HG03108 (cell line): ENCODE measurements at regions not wholly inside any gene's neighbourhood (a gene's known extent, or its start where the extent isn't known, plus 50 kb on each side); places are given as distances from the start of the nearest gene placed in this dataset.

Experiments used
- ATAC-seq: cut with Tn5 transposase; IDR thresholded peaks from one replicate; pipeline ENCODE4 v1.9.1; 2021; ENCODE audit warnings: moderate library complexity; ENCODE audit not compliant: unreplicated experiment

DNA sequence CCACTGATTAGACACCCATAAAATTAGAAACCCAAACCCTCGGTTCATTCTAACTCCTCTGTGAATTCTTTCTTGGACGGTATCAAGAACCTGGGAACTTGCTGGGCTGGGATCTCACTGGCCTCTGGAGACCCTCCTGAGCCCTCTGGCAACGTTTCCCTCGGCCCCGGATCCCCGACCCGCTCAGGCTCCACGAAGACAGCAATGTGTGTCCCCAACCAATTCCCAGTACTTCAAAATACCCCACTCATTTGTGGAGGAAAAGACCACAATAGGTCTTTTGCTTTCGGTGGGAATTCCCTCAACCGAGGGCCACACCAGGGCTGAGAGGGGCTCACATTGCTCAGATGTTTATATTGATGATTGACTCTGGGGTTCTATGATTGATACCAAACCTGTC, 117.9 kb upstream of the PRR20G start:
- ATAC-seq: no peak

DNA sequence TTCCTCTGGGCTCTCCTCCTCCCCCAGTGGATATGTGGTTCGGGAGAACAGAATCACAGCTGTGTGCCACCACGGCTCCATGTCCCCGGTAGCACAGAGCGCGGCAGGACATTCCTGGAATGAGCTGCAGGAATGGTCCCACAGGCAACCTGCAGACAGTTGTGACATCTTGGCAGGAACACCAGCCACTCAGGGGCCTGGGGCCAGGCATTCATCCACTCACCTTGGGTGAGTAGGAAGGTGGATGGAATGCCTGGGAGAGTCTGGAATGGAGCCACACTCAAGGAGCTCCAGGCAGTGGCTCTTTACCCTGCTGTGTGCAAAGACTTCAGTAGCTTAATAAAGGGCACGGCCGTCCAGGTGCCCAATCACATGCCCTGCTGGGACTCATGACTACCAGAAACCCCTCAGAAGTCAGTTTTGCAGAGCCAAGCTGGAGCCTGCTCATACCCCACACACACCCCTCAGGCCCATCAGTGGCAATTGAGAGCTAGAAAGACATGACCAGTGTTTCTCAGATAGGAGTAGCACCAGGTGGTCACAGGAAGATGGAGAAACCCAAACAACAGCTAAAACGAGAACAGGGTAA, 117.3 kb upstream of the PRR20G start:
- no peak for ATAC-seq

DNA sequence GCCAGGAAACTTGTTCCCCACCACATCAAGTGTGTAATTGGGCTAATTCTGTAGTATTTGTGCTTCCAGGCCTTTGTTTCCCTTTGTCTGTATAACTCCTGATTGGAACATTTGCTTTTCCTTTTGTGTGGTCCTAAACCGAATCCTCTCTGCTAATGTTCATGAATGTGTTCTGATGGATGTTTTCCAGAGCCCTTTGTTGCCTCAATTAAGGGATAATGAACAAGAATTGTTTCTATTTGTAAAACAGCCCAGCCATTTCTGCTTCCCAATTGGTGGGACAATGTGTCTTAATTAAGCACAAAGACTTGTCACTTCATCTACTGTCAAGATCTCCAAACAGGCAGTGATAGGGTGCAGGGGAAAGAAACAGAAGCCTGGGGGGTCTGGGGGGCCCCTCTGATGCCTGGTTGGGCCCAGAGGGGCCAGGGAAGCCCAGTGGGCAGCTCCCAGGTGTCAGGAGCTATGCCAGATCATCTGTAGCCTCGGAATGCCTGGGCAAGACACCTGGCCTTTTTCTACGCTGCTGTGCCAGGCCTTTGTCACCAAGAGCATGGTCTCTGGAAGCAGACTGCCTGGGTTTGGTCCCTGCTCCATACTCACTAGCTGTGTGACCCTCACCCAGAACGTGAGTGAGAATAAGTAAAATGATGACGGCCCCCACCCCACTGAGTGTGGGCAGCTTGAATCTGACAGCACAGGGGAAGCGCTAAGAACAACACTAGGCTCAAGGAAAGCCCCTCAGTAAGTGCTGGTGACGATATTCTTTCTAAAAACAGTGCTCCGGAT, 116.6 kb upstream of the PRR20G start:
- no peak for ATAC-seq

DNA sequence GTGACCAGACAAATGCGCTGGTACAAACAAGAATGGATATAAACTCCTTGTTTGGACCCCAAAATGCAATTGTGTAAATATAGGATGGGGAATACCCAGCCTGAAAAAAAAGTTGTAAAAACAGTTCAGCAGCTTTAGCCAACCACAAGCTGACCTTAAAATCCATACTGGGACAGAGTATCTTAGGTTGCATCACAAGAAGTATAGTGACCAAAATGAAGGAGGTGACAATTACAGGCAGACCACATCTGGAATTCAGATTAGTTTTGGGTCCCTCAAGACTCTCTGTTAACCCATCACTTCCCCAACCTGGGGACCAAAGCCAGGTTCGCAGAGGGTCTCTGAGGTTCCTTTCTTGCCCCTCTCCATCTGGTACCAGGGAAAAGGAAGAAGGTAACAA, 115.9 kb upstream of the PRR20G start:
- no peak for ATAC-seq

DNA sequence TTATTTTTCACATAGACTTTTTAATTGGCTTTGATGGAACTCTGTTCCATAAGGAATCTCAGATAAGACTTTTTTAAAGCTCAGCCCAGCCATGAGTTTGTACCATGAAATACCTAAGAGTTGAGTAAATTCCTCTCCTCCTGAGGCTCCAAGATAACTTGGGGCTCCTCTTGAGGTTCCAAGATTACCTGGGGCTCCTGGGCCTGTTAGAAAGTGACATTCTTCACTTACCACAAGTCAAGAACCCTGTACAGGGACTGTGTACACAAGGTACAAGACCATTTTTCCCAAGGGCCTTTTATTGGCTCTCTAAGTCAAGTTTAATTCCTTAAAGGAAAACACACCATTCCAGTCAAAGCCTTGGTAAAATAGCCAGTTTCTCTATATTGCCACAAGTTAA, 111.3 kb upstream of the PRR20G start:
- no peak for ATAC-seq

DNA sequence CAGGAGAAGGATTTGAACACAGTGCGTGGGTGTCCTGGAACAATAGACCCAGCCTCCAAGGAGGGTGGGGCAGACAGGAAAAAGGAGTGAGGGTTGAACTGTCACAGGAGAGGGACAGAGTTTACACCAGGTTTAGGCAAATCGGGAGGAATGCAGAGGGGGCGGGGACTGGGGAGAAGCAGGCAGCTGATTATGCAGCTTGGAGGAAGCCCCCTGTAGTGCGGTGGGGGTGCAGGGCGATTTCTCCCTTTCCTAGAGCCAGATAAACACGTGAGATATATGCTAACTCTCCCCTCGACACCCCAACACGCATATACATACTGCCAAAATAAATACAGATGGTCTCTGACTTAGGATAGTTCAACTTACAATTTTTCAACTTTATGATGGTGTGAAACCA, 108.6 kb upstream of the PRR20G start:
- no peak for ATAC-seq

DNA sequence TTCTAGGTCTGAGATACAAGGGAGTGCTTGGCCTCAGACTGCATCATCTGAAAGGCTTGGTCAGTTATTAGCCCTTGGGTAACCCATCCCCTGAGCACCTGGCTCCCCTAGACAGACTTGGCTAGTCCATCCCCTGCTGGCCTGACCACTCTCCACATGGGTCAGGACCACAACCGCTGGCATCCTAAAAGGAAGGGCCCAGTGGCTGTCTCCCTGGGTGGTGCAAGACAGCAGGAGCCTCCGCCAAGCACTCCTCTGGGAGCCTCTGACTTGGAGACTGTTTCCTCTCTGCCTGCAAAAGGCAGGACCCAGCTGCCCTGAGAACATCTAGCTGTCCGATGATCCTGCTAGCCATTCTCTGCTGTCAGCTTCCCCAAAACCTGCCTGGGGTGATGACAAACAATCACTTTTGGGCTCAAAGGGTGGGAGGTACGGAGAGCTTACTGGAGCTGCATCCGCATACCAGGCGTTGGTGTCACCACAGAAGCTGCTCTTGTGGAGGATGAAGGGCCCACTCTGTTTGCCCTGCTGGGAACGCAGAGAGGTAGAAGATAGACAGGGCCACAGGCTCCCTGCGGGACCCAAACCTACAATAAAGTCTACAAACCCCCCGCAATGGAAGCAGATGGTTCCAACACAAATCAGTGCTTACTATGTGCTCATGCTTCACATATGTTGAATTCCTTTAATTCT, 108.0 kb upstream of the PRR20G start:
- no peak for ATAC-seq

DNA sequence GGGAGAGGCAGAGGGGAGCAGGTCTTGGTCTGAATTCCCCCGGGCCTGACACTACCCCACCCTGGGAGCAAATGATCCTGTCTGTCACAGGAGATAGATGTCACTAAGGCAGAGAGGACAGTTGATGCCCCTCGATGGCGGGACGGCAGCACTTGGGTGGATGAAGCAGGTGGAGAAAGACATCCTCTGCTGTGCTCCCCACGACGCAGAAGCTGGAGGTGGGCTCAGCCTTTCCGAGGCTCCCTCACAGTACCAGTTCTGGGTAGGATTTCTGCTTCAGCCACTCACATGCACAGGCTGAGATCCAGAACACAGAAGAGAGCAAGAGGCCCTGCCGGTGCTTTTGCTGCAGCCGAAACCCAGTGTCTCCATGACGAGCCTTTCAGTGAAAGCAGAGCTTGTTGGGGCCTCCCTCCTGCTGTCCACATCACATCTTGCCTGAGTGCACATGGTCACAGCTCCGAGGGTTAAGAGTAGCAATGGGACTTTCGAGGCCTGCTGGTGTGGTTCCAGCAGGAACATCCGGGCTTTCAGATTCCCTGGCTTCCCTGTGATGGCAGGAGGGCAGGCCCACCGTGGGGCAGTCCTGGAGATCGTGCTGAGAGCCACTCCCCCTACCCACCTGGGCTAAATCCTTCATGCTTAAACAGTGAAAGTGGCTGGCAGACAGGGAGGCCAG, 107.3 kb upstream of the PRR20G start:
- no peak for ATAC-seq

DNA sequence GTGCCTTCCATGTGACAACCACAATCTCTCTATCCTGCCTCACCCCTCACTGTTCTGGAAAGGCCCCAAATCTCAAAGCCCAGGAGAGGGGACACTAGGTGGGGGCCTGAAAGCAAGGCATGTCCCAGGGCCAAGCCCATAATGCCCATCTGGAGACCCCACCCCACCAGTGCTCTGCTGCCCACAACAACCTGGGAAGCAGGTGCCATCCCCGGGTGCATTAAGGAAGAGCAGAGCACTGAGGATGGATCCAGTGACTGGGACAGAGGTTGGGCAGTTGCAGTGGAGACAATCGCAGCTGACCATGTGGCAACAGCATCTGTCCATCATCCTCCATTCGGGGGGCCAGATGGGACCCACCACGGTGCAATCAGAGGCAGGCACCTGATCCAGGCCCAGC, 106.2 kb upstream of the PRR20G start:
- no peak for ATAC-seq

DNA sequence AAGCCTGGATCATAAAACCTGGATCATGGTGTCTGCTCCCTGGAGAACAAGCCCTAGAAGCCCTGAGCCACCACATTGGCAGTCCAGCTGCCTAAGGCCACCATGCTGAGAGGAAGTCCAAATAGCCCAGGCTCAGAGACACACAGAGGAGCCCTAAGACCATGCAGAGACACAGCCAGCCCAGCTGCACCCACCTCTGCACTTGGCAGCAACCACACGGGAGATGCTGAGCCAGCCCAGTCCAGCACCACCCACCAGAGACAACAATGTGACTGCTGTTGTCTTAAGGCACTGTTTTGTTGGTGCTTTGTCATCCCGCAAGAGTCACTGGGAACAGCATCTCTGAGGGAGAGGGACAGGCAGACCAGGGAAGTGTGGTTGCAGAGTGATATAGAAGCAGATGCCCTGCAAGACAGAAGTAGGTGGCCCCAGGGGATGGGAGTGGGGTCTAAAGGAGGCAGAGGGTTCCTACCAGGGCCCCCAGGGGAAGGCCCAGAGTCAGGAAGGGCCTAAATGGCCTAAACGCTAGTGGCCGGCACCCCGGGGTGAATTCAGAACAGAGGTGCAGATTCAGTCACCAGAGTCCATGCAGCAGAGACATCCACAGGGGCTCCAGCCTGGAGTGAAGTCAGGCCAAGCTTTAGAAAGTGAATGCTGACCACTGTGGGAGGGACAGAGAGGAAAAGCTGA, 105.4 kb upstream of the PRR20G start:
- no peak for ATAC-seq

DNA sequence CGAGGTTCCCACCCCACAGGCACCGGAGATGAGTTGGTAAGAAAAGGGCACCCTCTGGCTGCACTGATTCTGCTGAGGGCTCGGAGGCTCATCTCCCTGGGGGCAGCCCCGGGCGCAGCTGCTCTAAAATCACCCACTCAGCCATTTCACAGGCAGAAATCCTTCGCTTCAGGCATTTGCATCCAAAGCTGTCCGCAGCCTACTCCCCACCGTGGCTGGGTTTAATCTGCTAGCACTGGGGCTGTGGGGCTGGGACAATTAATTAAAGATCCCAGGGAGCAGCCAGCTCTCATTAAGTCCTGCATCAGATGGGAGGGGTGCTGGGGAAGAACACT, 104.3 kb upstream of the PRR20G start:
- ATAC-seq: no peak

DNA sequence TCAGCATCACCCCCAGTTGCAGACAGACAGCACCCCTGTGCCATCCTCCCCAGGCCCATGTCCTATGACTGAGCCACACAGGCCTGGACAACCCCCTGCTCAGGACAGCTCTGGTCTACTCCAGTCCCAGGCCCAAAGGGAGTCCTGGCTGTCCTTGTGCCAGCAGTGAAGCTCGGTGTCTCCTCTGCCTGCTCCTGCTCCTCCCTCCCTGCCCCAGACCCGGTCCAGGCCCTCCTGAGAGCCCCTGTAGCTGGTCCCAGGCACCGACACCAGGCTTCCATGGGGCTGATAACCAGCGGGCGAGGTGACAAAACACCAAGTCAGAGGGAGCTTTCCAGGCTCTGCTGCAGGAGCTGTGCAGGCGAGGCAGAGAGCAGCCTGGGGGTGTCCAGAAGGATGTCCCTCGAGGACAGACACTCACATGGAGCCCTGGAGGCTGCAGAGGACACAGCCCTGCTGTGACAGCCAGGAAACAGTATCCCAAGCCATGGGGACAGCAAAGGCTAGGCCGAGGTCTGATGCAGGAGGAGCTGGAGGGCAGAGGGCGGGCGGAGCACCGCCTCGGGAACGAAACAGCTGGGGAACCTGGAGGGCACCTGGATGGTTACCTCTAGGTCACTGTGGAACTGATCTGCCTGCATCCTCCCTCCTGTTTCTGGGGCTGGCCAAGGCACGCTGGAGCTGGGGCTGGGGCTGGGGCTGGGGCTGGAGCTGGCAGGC, 103.8 kb upstream of the PRR20G start:
- no peak for ATAC-seq

DNA sequence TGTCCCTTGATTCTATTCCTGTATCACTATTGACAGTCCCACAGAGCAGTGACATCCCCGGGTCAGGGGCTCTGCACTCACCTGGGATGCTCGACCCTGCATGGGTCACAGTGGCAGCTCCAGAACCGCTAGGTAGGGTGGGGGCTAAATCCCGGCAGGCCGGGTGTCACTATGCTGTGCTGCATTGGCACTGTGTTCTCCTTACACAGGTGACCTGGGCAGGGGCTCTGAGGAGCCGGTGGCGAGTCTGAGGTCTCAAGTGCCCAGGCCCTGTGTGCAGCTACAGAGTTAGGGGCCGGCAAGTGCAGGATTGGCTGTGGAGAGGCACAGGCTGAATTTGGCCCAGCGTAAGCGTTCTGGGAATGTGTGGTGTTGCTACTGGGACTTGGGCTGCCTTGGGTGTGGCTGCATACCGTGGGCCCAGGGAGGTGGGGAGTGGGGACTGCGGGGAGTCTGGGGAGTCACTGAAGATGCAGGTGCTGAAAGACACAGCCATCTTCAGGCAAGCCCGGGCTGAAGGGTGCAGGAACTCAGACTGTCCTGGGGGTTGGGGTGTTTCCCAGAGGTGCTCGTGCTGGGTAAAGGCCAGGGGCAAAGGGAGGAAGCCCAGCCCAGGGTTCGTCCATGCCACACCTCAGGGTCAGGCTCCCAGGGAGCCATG, 102.6 kb upstream of the PRR20G start:
- ATAC-seq: no peak

DNA sequence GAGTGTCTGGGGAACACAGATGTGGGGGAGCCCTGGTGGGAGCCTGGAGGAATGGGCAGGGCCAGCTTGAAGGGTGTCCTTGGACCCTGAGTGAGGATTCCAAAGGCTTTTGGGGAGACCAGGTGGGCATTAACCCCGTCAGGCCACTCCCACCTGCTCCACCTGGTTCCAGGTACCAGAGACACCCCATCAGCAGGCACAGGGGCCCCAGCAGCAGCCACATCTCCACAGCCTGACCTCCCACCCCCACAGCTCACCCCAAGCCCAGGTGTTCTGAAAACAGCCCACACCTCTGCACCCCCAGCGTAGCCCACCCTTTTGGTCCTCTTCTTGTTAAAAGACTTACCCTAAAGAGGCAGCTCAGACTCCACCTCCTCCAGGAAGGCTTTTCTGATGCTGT, 102.1 kb upstream of the PRR20G start:
- ATAC-seq: no peak

DNA sequence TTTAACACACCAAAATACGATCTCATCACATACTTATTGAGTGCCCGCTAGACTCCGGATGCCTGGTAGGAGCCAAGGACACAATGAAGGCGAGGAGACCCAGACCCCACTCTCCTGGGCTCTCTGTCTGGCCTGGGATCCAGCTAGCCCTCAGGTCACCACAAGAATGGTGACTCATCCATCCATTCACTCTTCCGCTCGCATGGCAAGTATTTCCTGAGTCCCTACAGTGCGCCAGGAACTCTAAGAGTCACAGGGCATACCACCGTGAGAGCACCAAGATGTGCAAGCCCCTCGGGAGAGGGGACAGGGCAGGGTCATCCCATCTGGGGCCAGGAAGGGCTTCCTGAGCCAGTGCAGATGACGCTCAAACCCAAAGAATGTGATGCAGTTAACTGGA, 101.6 kb upstream of the PRR20G start:
- ATAC-seq: no peak

DNA sequence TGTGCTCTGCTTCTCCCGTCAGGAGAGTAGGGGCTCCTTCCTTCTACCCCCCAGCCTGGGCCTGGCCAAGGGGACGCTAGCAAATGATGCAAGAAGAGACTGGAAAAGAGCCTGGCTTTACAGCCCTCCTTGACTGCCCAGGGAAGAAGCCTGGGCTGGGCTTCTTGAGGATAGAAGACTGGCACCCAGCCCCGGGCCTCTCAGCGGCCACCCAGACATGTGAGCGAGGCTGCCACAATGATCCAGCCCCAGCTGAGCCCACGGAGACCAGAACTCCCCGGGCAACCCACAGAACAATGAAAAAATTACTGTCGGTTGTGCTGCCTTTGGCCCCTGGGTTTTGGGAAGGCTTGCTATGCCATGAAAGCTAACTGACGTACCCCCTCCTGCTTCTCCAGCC, 100.6 kb upstream of the PRR20G start:
- ATAC-seq: no peak

DNA sequence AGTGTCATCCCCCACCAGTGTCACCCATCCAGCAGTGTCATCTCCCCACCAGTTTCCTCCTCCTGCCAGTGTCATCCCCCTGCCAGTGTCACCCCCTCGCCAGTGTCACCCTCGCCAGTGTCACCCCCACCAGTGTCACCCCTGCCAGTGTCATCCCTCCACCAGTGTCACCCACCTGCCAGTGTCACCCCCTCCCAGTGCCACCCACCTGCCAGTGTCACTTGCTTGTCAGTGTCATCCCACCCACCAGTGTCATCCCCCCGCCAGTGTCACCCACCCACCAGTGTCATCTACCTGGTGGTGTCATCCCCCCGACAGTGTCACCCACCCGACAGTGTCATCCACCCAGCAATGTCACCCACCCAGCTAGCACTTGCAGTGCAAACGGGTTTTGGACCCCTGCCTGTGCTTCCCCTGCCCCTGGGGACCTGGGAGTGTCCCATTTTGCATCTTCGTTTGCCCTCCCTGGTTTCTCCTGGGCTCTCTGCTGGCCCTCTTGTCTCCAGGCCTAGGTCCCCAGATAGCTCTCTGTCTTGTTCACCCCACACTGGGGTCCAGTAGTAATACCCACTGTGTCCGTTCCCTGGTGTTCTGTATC, 99.8 kb upstream of the PRR20G start:
- ATAC-seq: no peak

DNA sequence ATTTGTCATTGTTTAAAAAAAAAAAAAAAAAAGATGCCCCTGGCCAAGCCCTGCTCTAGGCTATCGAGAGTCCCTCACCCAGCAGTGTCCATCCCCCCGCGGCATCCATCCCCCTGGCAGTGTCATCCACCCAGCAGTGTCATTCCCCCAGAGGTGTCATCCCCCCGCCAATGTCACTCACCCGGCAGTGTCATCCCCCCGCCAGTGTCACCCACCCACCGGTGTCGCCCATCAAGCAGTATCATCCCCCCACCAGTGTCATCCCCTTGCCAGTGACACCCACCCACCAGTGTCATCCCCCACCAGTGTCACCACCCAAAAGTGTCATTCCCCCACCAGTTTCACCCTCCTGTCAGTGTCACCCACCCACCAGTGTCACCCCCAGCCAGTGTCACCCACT, 99.3 kb upstream of the PRR20G start:
- no peak for ATAC-seq

DNA sequence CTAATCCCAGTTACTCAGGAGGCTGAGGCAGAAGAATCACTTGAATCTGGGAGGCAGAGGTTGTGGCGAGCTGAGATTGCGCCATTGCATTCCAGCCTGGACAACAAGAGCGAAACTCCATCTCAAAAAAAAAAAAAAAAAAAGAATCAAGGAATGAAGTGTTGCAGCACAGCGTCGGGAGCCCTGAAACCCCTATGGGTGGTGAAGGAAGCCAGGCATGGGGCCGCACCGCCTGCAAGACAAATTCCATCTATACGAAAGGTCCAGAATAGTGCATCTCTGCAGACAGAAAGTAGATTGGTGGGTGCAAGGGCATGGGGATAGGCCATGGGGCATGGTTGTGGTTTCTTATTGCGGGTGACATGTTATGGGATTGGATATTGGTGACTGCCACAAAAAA, 98.6 kb upstream of the PRR20G start:
- ATAC-seq: no peak

DNA sequence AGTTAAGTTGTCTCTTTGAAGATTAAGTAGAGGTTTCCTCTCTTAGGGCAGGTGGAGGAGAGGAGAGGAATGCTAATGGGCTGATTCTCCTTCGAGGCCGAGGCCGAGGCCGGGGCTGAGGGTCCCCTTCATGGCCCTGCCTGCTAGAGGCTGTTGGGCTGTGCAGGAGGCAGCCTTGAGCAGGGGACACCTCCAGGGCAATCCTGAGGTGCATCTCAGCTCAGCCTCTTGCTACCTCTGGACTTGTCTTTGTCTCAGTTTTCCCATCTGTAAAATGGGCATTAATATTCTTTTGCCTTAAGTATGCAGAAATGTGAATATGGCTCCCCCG, 97.7 kb upstream of the PRR20G start:
- no peak for ATAC-seq
